SK-N-SH treated with all-trans-retinoic acid at 6 μM for 48 hours (cell line): ENCODE measurements at regions not wholly inside any gene's neighbourhood (a gene's known extent, or its start where the extent isn't known, plus 50 kb on each side); places are given as distances from the start of the nearest gene placed in this dataset.

Experiments used
- BACH2 ChIP-seq: fragments of 250-450 bp; sonication (Bioruptor Pico); IDR thresholded peaks from 2 replicates; pipeline ENCODE4 v1.9.0; 2021; ENCODE audit warnings: mild to moderate bottlenecking, borderline replicate concordance
- ESRRG ChIP-seq: fragments of 250-450 bp; sonication (Bioruptor Pico); IDR thresholded peaks from 2 replicates; pipeline ENCODE4 v1.6.1; 2021; ENCODE audit warnings: mild to moderate bottlenecking
- GLIS3 ChIP-seq: fragments of 250-450 bp; sonication (Bioruptor Pico); IDR thresholded peaks from 2 replicates; pipeline ENCODE4 v1.5.0; 2020; ENCODE audit warnings: mild to moderate bottlenecking, moderate library complexity
- ISL1 ChIP-seq: fragments of 250-450 bp; sonication (Bioruptor Pico); IDR thresholded peaks from 2 replicates; pipeline ENCODE4 v2.1.2; 2022; ENCODE audit warnings: mild to moderate bottlenecking, moderate library complexity
- PPARA ChIP-seq: fragments of 250-450 bp; sonication (Bioruptor Pico); IDR thresholded peaks from 2 replicates; pipeline ENCODE4 v1.5.0; 2020; ENCODE audit warnings: mild to moderate bottlenecking, borderline replicate concordance
- RARB ChIP-seq: fragments of 250-450 bp; sonication (Bioruptor Pico); IDR thresholded peaks from 2 replicates; pipeline ENCODE4 v1.8.0; 2021; ENCODE audit warnings: mild to moderate bottlenecking, moderate library complexity
- ZFP3 ChIP-seq: fragments of 250-450 bp; sonication (Bioruptor Pico); IDR thresholded peaks from 2 replicates; pipeline ENCODE4 v1.5.0; 2020; ENCODE audit warnings: mild to moderate bottlenecking, moderate library complexity
- ZFP30 ChIP-seq: fragments of 450-650 bp; formaldehyde crosslinking; IDR thresholded peaks from 2 replicates; pipeline ENCODE4 v1.5.0; 2022; ENCODE audit warnings: mild to moderate bottlenecking, moderate library complexity

DNA sequence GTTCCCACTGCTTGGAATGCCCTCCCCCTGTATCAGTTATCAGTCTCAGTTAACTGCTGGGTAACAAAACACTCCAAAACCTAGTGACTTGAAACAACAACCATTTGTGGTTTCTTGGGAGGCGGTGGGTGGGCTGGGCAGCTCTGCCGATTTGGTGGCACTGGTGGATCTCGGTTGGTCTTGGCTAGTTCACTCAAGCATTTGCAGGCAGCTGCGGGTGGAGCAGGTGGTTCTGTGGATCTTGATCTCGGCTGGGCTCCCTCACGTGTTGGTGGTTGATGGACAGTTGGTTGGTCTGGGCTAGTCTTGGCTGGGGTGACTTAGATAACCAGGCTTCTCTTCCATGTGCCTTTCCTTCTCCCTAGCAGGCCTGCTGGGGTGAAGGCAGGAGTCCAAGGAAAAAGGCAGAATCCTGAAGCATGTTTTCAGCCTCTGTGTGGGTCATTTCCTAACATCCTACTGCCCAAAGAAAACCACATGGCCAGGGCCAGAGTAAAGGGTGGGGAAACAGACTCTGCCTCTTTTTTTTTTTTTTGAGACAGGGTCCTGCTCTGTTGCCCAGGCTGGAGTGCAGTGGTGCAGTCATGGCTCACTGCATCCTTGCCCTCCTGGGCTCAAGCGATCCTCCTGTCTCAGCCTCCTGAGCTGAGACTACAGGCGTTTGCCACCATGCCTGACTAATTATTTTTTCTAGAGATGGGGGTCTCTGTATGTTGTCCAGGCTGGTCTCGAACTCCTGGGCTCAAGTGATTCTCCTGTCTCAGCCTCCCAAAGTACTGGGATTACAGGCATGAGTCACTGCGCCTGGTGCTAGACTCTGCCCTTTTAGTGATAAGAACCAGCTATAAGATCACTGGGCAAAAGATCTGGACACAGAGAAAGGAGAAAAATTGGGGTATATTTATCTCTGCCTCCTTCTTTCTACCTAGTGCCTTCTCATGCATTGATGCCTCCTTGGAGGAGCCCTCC, 183.7 kb downstream of the RGS3 start:
- TF ChIP-seq ZFP3 (CRISPR knock-in tag) = no peak
- no peak for TF ChIP-seq ISL1 (CRISPR knock-in tag)
- TF ChIP-seq PPARA = no peak
- TF ChIP-seq RARB (CRISPR knock-in tag) = no peak
- TF ChIP-seq ZFP30 (CRISPR knock-in tag) = no peak
- TF ChIP-seq ESRRG (CRISPR knock-in tag) = no peak
- TF ChIP-seq GLIS3 (CRISPR knock-in tag) = no peak
- TF ChIP-seq BACH2 (CRISPR knock-in tag) = no peak
